HCT116 (cell line): ENCODE measurements at regions not wholly inside any gene's neighbourhood (a gene's known extent, or its start where the extent isn't known, plus 50 kb on each side); places are given as distances from the start of the nearest gene placed in this dataset.

Experiments used
- CTCF ChIP-seq, 3 experiments: fragments of 200-600 bp in 1 of 3; sonication (generic) in 1 of 3; IDR thresholded peaks in 2 of 3; conservative IDR thresholded peaks in 1 of 3; 2 replicates each; pipeline ENCODE4 v1.5.1; 2012 to 2017; ENCODE audit warnings: low read depth in 2 of 3, low read length in 2 of 3, antibody characterized with exemption in 1 of 3, borderline replicate concordance in 1 of 3, control low read depth in 1 of 3, mild to moderate bottlenecking in 1 of 3, mixed read lengths in 1 of 3, mixed run types in 1 of 3, moderate library complexity in 1 of 3; ENCODE audit not compliant: insufficient read depth in 1 of 3
- EZH2 ChIP-seq: fragments of 200-600 bp; sonication (generic); IDR thresholded peaks from 2 replicates; pipeline ENCODE4 v1.6.1; 2017; ENCODE audit warnings: antibody characterized with exemption, mixed run types
- POLR2AphosphoS5 ChIP-seq: IDR thresholded peaks from 2 replicates; pipeline ENCODE4 v1.6.1; 2011; ENCODE audit warnings: mild to moderate bottlenecking, low read depth, low read length, moderate library complexity
- SP1 ChIP-seq: IDR thresholded peaks from 2 replicates; pipeline ENCODE4 v1.6.1; 2012; ENCODE audit warnings: low read depth

GRCh38 chr1:217948741-217949140, 317.6 kb downstream of the SPATA17 start:
- TF ChIP-seq CTCF (IDR thresholded peaks at IDR 0.05 in 2 of 3, conservative IDR thresholded peaks at IDR 0.05 in 1 of 3; ENCODE audit: borderline replicate concordance in 1 of 3, insufficient read depth in 1 of 3, low read depth in 2 of 3, low read length in 2 of 3), result no peak
- TF ChIP-seq EZH2, result no peak
- TF ChIP-seq POLR2AphosphoS5, result no peak
- no peak for TF ChIP-seq SP1
